GM19397 (cell line): ENCODE measurements at regions not wholly inside any gene's neighbourhood (a gene's known extent, or its start where the extent isn't known, plus 50 kb on each side); places are given as distances from the start of the nearest gene placed in this dataset.

Experiments used
- ATAC-seq: cut with Tn5 transposase; IDR thresholded peaks from one replicate; pipeline ENCODE4 v1.9.1; 2021; ENCODE audit warnings: mild to moderate bottlenecking, moderate library complexity; ENCODE audit not compliant: unreplicated experiment

DNA sequence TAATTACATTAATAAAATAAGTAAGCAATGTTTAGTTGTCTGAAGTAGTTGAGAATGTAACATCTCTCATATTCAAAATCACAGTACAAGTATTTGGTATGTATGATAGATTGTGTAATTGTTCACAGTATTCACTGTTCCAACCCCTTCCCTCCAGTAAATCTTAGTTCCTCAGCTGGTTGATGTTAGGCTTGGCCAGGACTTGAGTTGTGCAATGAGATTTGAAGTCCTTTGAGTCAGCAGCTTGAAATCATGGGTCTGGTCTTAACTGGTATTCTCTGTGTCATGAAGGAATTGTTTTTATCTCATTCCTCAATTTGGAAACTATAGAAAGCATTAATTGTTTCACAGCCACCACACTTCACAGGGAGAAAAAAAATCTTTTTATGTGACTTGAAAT is 477.1 kb downstream of the FSCB start:
- no peak for ATAC-seq

DNA sequence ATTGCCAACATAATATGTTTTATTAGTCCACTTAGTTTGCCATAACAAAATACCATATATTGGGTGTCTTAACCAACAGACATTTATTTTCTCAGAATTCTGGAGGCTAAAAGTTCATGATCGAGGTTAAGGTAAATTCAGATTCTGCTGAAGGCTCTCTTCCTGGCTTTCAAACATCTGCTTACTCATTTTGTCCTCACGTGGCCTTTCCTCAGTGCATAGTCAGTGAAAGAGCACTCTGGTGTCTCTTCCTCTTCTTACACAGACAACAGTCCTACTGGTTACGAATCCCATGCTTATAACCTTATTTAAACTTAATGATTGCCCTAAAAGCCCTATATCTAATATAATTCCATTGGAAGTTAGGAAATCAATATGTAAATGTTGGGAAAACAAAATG is 479.7 kb downstream of the FSCB start:
- no peak for ATAC-seq

DNA sequence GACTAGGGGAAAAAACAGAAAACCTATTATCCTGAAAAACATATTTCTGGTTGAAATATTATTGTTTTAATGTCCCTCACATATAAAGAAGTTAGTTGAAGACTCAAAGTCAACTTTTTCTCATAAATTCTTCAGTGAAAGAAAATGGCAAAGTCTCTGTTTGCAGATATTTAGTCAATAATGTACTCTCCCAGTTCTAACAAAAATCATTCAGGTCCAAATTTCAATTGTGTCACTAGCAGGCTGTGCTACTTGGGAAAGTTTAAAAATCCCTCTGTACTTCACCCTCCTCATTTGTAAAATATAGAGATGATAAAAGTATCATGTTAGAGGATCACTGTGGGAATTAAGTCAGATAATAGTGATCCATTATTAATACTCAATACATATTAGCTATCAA is 496.5 kb downstream of the FSCB start:
- ATAC-seq: no peak

DNA sequence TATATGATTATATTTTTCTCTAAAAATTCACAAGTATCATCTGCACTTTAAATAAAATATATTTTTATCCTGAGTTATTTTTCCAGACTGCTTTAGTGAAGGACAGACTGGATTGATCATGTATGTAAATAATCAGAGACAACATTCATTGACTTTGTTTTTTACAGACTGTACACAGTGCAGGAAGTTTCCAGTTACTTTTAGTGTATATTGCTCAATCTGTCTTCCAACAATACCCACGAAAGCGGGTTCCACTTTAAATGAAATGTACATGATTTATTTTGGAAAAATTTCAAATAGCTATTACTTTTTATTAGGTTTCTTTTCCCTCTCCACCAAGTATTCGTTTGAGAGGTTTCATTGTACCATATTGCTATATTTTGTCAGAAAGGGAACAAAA is 497.0 kb downstream of the FSCB start:
- ATAC-seq: no peak

DNA sequence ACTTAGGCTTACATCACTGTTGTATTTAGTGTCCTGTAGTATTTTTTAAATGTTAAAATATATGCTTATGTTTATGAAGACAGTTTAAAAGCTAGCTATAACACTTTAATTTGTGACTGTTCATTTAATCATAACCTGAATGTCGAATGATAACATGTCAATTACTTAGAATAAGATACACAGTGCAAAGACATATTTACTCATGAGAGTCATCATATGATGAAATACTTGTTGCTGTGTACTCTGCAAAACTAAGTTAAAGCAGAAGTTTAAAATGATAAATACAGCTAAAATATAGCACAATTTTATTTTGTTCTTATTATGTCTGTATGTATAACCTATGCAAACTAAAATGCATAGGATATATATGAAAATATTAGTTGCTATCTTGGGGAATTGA is 497.4 kb downstream of the FSCB start:
- ATAC-seq: no peak

DNA sequence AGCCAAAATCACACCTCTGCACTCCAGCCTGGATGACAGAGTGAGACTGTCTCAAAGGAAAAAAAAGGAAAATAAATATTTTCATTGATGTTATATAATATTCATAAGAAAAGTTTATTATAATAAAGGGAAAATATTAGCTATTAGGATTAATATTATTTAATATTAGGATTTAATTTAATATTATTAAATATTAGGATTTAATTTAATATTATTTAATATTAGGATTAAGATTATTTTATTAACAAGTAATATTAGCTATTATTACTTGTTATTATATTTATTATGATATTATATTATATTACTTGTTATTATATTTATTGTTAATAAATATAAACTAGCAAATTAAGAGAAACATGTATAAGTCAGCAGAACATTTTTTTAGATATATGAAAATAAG is 518.1 kb downstream of the FSCB start:
- ATAC-seq: no peak

DNA sequence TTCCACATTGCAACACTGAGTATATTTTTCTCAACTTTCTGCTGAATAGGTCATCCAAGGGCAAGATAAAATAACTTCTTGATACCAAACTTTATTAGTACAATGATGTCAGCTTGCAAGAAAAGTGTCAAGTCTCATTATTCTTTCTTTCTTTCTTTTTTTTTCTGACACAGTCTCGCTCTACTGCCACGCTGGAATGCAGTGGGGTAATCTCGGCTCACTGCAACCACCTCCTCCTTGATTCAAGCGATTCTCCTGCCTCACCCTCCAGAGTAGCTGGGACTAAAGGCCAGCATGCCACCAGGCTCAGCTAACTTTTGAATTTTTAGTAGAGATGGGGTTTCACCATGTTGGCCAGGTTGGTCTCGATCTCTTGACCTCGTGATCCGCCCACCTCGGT is 523.4 kb downstream of the FSCB start:
- ATAC-seq: no peak

DNA sequence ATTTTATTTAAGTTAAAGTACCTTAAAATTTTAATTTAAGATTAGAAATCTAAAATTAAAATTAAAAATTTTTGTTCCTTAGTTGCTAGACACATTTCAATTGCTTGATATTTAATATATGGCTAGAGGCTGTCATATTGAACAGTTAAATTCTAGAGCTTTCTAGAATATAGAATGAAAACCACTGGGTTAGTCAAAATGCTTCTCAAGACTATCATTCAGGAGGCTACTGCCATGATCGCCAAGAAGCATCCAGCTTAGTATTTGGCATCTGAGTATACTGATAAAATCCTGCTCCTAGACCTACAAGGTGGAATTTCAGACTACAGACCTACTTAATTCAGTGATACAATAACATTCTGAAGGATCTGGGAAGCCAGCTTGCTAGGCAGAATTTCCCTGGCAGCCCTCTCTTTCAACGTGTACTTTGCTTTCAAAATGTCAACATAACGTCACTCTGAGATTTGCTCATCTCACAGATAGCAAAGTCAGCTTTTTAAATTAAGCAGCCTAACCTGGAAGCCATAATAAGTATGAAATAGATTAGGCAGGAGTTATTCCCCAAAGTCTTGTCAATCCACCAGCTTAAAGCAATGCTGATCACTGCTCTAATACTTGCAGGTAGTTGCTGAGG is 525.8 kb downstream of the FSCB start:
- no peak for ATAC-seq

DNA sequence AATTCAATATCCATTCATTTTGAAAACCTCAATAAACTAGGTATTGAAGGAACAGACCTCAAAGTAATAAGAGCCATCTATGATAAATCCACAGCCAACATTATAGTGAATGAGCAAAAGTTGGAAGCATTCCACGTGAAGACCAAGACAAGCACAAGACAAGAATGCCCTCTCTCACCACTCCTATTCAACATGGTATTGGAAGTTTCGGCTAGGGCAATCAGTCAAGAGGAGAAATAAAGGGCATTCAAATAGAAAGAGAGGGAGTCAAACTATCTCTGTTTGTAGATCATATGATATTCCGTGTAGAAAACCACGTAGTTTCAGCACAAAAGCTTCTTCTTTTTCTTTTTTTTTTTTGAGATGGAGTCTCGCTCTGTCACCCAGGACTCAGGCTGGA is 550.3 kb downstream of the FSCB start:
- no peak for ATAC-seq

DNA sequence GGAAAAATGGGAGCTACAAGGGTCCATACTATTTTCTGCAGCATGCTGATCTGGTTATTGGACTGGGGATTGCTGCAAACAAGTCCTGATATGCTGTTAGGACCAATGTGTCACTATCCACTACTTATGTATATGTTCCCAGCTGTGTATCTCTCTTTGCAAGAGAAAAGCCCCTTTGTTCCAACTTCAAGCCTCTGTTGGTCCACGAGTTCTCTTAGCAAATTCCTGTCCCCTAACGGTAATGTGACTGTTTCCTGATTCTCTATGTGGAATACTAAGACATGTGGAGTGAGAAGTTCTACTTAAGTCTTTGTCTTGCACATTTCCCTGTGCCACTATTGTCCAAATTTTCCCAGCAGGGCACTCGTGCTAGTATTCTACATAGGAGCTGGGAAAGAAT is 557.7 kb downstream of the FSCB start:
- no peak for ATAC-seq

DNA sequence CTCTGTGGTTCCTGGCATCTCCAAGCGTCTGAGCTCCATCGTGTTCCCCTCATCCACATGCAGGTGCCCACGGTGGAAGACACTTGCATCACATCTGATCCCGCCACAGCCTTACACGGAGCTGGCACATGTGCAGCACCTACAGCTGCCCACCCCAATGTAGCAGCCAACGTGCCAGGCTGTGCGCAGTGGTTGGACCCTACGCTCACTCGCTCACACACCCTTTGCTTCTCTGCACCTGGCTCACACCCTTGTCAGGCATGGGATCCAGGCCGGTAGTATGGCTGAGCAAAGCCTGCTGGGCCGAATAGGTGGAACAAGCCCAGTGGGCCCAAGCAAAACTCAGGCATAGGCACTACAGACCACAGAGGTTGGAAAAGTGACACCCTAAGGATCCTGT is 567.2 kb downstream of the FSCB start:
- no peak for ATAC-seq

DNA sequence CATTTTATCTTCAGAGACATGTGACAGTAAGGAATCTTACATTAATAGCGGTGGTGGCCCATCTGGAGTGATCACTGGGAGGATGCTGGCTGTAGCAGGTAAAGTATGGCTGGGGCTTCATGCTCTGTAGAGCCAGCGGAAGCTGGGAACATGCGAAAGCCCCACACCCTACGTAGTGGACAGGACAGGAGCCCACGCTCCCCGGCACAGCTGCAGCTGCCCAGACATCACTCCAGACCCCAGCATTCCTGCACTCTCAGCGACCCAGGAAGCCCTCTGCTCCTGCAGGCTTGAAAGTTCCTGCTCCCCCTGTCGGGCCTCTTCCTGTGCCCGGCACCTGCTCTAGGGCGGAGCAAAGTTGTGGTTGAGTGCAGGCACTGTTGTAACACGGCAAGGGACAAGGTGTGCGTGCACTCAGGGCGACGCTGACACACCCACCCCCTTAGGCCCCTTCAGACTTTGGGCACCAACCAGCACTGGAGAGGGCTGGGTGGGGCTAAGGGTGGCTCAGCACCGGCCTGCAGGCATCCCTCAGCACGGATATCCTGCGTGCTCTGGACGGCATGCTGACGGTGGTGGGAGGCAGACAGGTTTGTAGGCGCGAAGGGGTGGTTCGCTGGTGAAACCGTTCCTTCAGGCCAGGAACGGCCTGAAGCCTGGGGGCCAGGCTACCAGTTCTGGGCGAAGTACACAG is 568.3 kb downstream of the FSCB start:
- no peak for ATAC-seq

DNA sequence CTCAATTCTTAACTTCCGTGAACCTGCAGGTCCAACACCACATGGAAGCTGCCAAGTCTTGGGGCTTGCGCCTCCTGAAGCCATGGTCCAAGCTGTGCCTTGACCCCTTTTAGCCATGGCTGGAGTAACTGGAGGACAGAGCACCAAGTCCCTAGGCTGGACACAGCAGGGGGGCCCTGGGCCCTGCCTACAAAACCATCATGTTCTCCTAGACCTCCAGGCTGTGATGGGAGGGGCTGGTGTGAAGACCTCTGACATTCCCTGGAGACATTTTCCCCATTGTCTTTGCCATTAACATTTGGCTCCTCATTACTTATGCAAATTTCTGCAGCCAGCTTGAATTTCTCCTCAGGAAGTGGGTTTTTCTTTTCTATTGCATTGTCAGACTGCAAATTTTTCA is 570.1 kb downstream of the FSCB start:
- ATAC-seq: no peak

DNA sequence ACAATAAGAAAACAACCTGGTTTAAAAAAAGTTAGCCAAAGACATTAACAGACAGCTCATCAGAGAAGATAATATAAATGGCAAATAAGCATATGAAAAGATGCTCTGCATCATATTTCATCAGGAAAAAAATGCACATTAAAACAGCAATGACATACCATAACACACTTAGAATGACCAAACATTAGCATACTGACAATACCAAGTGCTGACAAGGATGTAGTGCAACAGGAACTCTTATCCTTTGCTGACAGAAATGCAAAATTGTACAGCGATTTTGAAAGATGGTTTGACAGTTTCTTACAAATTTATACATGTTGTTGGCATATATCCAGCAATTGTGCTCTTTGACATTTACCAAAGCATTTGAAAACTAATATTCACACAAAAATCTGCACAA is 573.0 kb downstream of the FSCB start:
- ATAC-seq: no peak

DNA sequence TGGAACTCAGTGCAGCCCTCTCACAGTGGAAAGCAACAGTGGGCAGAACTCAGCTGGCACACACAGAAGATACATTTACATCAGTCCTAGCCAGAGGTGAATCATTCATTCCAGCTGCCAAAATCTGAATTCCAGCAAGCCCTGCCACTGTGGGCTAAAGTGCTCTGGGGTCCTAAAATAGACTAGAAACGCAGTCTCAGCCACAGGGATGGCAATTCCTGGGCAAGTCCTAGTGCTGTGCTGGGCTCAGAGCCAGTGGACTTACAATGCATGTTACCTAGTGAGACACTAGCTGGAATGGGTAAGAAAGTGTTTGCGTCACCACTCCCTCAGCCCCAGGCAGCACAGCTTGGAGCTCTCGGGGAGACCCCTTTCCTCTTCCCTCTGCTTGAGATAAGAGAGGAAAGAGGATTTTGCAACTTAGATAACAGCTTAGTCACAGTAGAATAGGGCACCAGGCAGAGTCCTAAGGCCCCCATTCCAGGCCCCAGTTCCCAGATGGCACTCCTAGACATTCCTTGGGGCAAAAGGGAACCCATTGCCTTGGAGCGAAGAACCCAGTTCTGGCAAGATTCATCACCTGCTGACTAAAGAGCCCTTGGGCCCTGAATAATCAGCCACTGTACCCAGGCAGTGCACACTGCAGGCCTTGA is 592.9 kb downstream of the FSCB start:
- ATAC-seq: no peak

DNA sequence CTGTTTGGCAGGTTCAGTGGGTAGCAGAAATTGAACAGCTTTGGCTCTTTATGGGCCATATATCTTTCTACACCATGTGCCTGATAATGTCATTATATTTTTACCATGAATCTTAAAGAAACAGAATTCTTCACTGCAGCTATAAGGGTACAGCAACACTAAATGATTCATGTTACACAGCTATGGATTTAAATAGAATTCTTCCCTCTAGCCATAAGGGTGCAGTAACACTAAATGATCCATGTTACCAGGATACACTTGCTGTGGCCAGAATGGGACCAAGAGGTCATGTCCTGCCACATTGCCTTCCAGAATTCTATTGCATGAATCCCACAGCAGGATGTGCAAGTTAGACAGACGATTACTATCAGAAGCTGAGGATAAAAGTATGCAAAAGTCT is 603.9 kb downstream of the FSCB start:
- ATAC-seq: no peak

DNA sequence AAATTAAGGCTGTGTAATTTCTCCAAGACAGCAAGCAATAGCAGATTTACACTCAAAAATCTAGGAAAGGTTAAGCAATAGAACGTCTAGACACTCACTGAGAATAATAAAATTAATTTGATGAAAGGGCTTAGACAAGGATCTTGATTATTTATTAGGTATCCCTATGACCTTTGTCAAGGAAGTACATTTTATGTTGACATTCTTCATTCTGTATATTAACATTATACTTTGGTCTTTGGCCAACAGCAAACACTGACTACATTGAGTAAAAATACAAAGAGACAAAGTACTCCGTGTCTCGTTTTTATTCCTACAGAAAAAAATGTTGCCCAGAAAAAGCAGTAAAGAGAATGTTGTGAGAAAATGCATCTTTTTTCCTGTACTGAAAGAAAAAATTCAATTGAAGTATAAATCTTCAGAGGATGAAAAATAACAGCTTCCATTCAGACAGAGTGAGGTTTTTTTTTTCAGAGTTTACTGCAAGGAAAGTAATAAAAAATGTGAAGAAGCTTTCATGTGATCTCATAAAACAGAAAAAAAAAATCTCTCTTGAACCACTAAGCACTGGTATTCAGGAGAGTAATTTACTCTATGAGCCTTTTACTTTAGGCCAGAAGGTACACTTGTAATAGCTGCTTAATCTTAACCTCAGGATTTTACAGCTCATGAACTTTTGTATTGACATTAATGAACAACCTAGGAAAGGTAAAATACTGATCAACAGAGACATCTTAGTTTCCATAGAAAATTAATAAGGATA is 605.0 kb downstream of the FSCB start:
- ATAC-seq: no peak

DNA sequence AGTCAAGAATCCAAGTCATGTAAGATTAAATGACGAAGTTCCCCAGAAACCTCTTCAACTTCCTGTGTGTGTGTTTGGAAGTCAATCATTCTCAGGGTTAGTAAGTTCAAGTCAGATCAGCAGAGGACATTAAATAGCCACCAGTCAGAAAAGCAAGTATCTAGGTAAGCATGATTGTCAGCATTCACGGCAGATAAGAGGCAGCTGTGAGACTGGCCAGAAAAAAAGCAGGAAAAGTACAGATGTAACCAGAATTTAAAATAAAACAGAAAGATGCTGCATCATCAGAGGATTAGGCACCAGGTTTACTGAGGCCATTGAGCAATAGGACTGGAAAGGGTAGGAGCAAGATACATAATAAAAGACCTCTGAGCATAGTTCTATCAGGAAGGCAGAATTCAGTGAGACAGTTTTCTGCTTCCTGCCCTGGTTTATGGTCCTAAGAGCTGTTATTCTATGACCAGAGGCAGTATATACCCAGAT is 606.9 kb downstream of the FSCB start:
- no peak for ATAC-seq

DNA sequence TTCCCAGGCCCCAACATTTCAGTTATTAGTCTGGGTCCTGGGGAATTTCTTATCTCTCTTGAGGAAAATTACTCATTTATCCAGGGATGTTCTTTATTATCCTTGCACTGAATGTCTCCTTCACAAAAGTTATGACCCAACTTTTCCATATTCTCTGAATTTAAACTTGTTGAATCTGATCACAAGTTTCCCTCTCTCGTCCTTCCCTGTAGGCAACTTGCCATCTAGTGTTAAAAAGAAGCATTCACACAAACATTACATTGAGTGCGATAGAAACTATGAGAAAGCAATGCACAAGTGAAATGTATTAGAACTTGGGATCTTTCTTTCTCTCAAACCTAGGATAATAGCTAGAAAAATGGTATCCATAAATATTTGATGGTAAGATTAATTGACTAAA is 608.4 kb downstream of the FSCB start:
- no peak for ATAC-seq

DNA sequence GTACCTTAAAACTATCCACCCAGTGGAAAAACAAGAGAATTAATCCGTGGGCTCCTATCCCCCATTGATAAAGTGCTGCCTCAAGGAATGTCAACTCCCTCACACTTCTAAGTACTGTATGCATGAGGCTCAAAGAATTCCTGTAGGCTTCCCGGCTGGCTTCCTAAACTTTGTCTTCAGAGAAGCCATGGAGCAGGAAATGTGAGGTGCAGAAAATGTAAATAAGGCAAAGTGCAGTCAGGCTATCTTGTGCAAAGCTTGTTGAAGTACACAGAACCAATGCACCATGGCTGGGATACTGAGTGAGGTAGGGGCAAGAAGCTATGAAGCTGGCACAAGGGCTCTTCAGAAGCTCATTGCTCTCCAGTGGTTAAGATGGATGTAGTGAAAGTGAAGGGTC is 611.0 kb downstream of the FSCB start:
- ATAC-seq: no peak

DNA sequence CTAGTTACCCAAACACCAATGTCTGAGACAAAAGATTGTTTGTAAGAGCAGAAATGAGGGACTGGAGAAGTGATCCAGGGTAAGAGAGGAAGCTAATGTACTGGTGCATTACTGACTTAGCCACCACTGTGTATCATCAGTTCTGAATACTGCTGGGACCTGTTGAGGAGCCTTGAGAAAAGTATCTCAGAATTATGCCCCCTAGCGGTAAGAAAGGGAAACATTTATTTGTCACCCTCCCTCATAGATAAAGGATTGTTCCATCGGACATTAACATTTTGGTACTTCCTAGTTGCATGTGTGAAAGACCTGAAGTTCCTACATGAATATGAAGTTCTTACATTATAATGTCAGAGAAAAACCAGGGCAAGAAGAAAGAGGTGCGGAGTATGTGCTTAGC is 612.5 kb downstream of the FSCB start:
- no peak for ATAC-seq

DNA sequence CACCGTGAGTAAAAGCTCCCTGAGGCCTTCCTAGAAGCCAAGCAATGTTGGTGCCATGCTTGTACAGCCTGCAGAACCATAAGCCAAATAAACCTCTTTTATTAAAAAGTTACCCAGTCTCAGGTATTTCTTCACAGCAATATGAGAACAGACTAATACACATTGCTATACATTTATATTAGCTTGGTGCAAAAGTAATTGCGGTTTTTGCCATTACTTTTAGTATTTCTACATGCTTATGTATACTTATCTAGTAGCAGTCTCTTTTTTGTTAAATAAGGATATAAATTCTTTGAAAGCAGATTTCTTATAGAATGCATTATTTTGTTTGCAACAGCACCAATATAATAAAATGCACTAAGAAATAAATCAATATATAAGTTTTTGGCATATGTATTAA is 619.6 kb downstream of the FSCB start:
- no peak for ATAC-seq
